ENCODE measurements at regions not wholly inside any gene's neighbourhood (a gene's known extent, or its start where the extent isn't known, plus 50 kb on each side); places are given as distances from the start of the nearest gene placed in this dataset.

DNA sequence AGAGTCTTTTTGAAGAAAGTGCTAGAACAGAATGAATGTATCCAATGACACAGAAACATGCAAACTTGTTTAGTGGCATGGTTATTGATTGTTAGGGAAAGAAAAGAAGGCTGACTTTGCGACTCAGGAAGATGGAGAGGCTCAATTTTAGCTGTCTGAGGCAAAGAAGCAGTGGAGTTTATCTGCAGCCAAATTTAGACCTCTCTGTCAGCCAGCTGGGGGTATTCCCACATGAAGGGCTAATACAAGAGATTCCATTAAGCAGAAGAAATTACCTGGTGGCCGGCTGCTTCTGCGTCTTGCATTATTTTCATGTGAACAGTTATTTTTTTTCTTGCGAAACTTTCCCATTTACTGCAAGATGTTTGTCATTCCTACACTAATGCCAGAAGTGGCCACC, 240.2 kb upstream of the NBEA start:
- no peak overlapping the region for H3K4me3 ChIP-seq (replicated peaks; ENCODE audit: insufficient read depth, low read length)
- no peak overlapping the region for H3K27ac ChIP-seq (replicated peaks)
- no peak for DNase-seq (ENCODE audit: low read depth in 1 of 2, low spot score in 1 of 2)
- H3K27me3 ChIP-seq (ENCODE audit: insufficient read depth, poor library complexity, severe bottlenecking), result peaks cover 4% of the 10 kb centered on the region
- no peak for TF ChIP-seq SPI1 (IDR thresholded peaks at IDR 0.05; ENCODE audit: borderline replicate concordance, low read depth)
- no peak for TF ChIP-seq CTCF (IDR thresholded peaks at IDR 0.05; ENCODE audit: insufficient read depth, low read length)
- no peak for TF ChIP-seq GABPA (IDR thresholded peaks at IDR 0.05; ENCODE audit: low read depth)
- TF ChIP-seq REST (IDR thresholded peaks at IDR 0.05; ENCODE audit: insufficient replicate concordance, low read depth), result no peak
- TF ChIP-seq POLR2AphosphoS5 (IDR thresholded peaks at IDR 0.05; ENCODE audit: low read depth), result no peak

- Histone ChIP-seq H3K27ac (replicated peaks) (no peak overlapping the region), H3K27me3 (ENCODE audit: insufficient read depth, poor library complexity, severe bottlenecking) (no peaks in the 10 kb centered on the region), H3K4me3 (replicated peaks; ENCODE audit: insufficient read depth, low read length) (no peak overlapping the region)
- TF ChIP-seq SPI1 (IDR thresholded peaks at IDR 0.05; ENCODE audit: borderline replicate concordance, low read depth) (peak; percentile 61), CTCF (IDR thresholded peaks at IDR 0.05; ENCODE audit: insufficient read depth, low read length) (no peak)
- no peak for DNase-seq (ENCODE audit: low read depth in 1 of 2, low spot score in 1 of 2)
These were observed 233.3 kb upstream of the NBEA start for GRCh38 chr13:34708566-34709313.

- no peak overlapping the region for H3K27ac ChIP-seq (replicated peaks)
- H3K27me3 ChIP-seq (ENCODE audit: insufficient read depth, poor library complexity, severe bottlenecking), result no peaks in the 10 kb centered on the region
- TF ChIP-seq CTCF (IDR thresholded peaks at IDR 0.05; ENCODE audit: insufficient read depth, low read length), result no peak
- TF ChIP-seq GABPA (IDR thresholded peaks at IDR 0.05; ENCODE audit: low read depth), result no peak
- TF ChIP-seq POLR2AphosphoS5 (IDR thresholded peaks at IDR 0.05; ENCODE audit: low read depth), result no peak
- no peak for TF ChIP-seq REST (IDR thresholded peaks at IDR 0.05; ENCODE audit: insufficient replicate concordance, low read depth)
- TF ChIP-seq SPI1 (IDR thresholded peaks at IDR 0.05; ENCODE audit: borderline replicate concordance, low read depth), result no peak
- H3K4me3 ChIP-seq (replicated peaks; ENCODE audit: insufficient read depth, low read length), result no peak overlapping the region
- DNase-seq (ENCODE audit: low read depth in 1 of 2, low spot score in 1 of 2), result no peak
These were observed 222.8 kb upstream of the NBEA start for GRCh38 chr13:34719060-34719875.

All from HL-60 (cell line).